ENCODE measurements at regions not wholly inside any gene's neighbourhood (a gene's known extent, or its start where the extent isn't known, plus 50 kb on each side); places are given as distances from the start of the nearest gene placed in this dataset.
"Not testable (repeated sequence)": the region's sequence is repeated elsewhere in the genome, so short reads cannot be mapped to it uniquely, and the experiment has no call there.

DNA sequence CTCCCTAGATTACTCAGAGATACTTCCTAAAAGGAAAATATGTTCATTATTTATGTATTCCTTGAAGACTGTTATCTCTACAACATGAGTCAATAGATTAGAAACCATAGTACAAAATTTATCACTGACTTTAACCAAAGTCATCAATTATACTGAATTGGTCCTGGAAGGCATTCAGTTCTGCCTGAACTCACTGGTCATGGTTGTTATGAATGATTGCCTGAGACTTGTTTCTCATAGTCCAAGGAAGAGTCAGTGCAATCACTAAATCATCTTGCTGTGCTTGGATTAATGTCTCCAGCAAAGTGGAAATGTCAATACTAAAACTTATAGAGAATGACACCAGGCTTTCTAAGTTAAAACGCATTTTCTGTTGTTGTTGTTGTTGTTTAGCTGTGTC lies 878.6 kb upstream of the MANEA start:
- WGBS = 68% methylated on average over 1 of the region's 1 CpG
- H3K4me3 ChIP-seq (ENCODE audit: low read length) = no peak overlapping the region
- no peaks in the 10 kb centered on the region for H3K27me3 ChIP-seq (ENCODE audit: control insufficient read depth, insufficient read depth)
- DNase-seq (no peak), ATAC-seq (no peak)
- intact Hi-C loops (cut with DNase I) = no loop called here
- no peaks in the 10 kb centered on the region for H3K4me1 ChIP-seq (ENCODE audit: control insufficient read depth, insufficient read depth, low read length)
- no peaks in the 10 kb centered on the region for H3K9me3 ChIP-seq (ENCODE audit: control insufficient read depth, low read length)
- no peak overlapping the region for H3K27ac ChIP-seq (ENCODE audit: low read length)

DNA sequence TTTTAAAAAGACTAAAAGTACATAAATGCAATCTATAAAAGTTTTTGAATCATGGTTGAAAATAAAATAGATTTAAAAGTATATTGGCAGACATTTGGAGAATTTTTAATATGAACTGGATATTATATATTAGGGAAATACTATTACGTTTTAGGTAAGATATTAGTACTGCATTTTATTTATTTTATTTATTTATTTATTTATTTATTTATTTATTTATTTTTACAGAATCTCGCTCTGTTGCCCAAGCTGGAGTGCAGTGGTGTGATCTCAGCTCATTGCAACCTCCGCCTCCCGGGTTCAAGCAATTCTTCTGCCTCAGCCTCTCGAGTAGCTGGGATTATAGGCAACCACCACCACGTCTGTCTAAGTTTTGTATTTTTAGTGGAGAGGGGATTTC lies 890.1 kb upstream of the MANEA start:
- intact Hi-C loops (cut with DNase I); H3K9me3 ChIP-seq (ENCODE audit: control insufficient read depth, low read length); H3K27ac ChIP-seq (ENCODE audit: low read length); H3K4me3 ChIP-seq (ENCODE audit: low read length); H3K27me3 ChIP-seq (ENCODE audit: control insufficient read depth, insufficient read depth); DNase-seq; H3K4me1 ChIP-seq (ENCODE audit: control insufficient read depth, insufficient read depth, low read length); ATAC-seq: not testable (repeated sequence)
- 94% methylated on average over 6 of the region's 6 CpGs for WGBS

DNA sequence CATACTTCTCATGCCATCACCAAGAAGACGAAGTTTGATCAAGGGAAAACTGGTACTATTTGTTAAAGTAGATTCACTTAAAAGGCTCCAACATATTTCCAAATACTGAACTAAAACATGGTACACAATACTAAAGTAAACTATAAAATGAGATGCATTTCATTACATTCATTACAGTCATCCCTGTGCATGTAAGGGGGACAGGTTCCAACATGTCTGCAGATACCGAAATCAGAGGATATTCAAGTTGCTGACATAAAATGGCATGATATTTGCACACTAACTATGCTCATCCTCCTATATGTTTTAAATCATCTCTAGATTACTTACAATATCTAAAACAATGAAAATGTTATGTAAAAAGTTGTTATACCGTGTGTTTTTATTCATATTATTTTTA lies 893.9 kb upstream of the MANEA start:
- Histone ChIP-seq H3K4me1 (ENCODE audit: control insufficient read depth, insufficient read depth, low read length) (no peaks in the 10 kb centered on the region), H3K4me3 (ENCODE audit: low read length) (no peak overlapping the region), H3K9me3 (ENCODE audit: control insufficient read depth, low read length) (no peaks in the 10 kb centered on the region), H3K27ac (ENCODE audit: low read length) (no peak overlapping the region), H3K27me3 (ENCODE audit: control insufficient read depth, insufficient read depth) (no peaks in the 10 kb centered on the region)
- ATAC-seq = no peak
- DNase-seq = no peak
- WGBS = 80% methylated on average over 3 of the region's 3 CpGs
- intact Hi-C loops (cut with DNase I) = no loop called here

DNA sequence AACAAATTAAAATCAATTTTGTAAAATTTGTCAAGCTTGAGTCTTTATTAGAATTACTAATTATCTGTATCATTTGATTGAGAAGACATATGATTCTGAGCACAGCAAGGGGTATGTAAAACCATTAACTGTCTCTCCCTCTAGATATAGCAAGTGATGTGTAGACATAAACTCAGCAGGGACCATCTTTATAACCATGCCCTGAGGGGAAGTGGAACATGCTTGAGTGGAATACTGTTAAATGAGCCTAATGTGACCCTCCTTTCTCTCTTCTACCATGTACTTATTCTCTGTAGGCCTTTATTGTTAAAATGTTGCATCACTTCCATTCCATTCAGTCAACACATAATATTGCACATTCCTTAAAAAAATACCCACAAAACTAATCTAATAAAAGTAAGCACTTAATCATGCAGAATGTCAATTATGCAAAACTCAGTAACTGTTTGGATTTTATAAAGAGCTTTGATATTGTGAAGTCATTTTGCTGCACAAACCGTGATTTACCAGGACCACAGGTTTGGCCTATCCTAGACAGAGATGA lies 896.6 kb upstream of the MANEA start:
- WGBS = 67% methylated on average over 1 of the region's 1 CpG
- Histone ChIP-seq H3K27ac (ENCODE audit: low read length) (no peak overlapping the region), H3K4me1 (ENCODE audit: control insufficient read depth, insufficient read depth, low read length) (no peaks in the 10 kb centered on the region), H3K4me3 (ENCODE audit: low read length) (no peak overlapping the region), H3K27me3 (ENCODE audit: control insufficient read depth, insufficient read depth) (no peaks in the 10 kb centered on the region), H3K9me3 (ENCODE audit: control insufficient read depth, low read length) (no peaks in the 10 kb centered on the region)
- DNase-seq (no peak), ATAC-seq (no peak)
- intact Hi-C loops (cut with DNase I) = no loop called here

DNA sequence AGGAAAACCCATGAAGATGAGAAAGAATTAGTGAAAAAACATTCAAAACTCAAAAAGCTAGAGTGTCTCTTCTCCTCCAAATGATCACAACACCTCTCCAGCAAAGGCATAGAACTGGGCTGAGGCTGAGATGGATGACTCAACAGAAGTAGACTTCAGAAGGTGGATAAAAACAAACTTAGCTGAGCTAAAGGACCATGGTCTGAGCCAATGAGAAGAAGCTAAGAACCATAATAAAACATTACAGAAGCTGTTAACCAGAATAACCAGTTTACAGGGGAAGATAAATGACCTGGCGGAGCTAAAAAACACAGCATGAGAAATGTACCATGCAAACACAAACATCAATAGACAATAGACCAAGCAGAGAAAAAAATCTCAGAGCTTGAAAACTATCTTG lies 904.1 kb upstream of the MANEA start:
- intact Hi-C loops (cut with DNase I) = no loop called here

DNA sequence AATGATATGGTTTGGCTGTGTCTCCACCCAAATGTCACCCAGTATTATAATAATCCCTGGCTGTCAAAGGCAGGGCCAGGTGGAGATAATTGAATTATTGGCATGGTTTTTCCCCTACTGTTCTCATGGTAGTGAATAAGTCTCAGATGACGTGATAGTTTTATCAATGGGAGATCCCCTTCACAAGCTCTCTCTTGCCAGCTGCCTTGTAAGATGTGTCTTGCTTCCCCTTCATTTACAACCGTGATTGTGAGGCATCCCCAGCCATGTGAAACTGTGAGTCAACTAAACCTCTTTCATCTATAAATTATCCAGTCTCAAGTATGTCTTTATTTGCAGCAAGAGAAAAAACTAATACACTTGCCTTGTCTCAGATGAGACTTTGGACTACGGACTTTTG lies 907.3 kb upstream of the MANEA start:
- intact Hi-C loops (cut with DNase I) = no loop called here
- ATAC-seq = no peak
- DNase-seq = no peak
- Histone ChIP-seq H3K9me3 (ENCODE audit: control insufficient read depth, low read length) (no peaks in the 10 kb centered on the region), H3K4me1 (ENCODE audit: control insufficient read depth, insufficient read depth, low read length) (no peaks in the 10 kb centered on the region), H3K27me3 (ENCODE audit: control insufficient read depth, insufficient read depth) (no peaks in the 10 kb centered on the region), H3K4me3 (ENCODE audit: low read length) (no peak overlapping the region), H3K27ac (ENCODE audit: low read length) (no peak overlapping the region)
- 72% methylated on average over 3 of the region's 3 CpGs for WGBS

More for the DNA sequence above, 904.1 kb upstream of the MANEA start:
- WGBS = 86% methylated on average over 1 of the region's 1 CpG
- no peaks in the 10 kb centered on the region for H3K9me3 ChIP-seq (ENCODE audit: control insufficient read depth, low read length)
- DNase-seq (no peak), ATAC-seq (no peak)
- H3K4me1 ChIP-seq (ENCODE audit: control insufficient read depth, insufficient read depth, low read length) = no peaks in the 10 kb centered on the region
- no peaks in the 10 kb centered on the region for H3K27me3 ChIP-seq (ENCODE audit: control insufficient read depth, insufficient read depth)
- H3K4me3 ChIP-seq (ENCODE audit: low read length) = no peak overlapping the region
- no peak overlapping the region for H3K27ac ChIP-seq (ENCODE audit: low read length)

DNA sequence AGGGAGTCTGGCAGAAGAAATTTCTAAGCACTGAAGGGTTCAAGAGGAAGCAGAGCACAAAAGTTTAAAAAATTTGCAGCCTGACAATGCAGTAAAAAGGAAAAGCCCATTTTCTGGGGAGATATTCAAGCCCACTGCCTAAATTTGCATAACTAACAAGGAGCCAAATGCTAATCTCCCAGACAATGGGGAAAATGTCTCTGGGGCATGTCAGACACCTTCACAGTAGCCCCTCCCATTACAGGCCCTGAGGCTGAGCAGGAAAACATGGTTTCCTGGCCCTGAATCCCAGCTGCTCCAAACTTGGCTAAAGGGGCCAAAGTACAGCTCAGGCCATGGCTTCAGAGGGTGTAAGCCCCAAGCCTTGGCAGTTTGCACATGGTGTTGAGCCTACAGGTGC lies 908.5 kb upstream of the MANEA start:
- H3K4me1 ChIP-seq (ENCODE audit: control insufficient read depth, insufficient read depth, low read length) = no peaks in the 10 kb centered on the region
- H3K4me3 ChIP-seq (ENCODE audit: low read length) = no peak overlapping the region
- no peak overlapping the region for H3K27ac ChIP-seq (ENCODE audit: low read length)
- no peak for ATAC-seq
- no peaks in the 10 kb centered on the region for H3K27me3 ChIP-seq (ENCODE audit: control insufficient read depth, insufficient read depth)
- no peaks in the 10 kb centered on the region for H3K9me3 ChIP-seq (ENCODE audit: control insufficient read depth, low read length)
- DNase-seq = no peak
- intact Hi-C loops (cut with DNase I) = no loop called here

DNA sequence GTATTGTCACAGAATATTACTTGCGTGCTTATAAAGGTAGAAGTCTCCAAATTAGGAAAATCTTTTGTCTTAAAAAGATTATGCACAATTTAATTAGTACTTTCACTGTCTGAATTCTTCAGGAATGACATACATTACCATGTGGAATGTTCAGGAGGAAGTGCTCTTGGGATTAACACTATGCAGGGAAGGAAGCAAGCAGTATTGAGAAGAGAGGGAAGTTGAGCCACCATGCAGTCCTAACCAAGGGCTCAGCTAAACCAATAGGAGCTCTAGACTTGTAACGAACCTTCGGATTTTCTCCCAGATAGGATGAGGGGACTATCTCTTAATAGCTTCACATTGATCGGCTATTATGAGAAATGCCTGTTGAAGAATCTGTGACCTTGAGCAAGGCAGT lies 918.4 kb upstream of the MANEA start:
- Histone ChIP-seq H3K9me3 (ENCODE audit: control insufficient read depth, low read length) (no peaks in the 10 kb centered on the region), H3K4me3 (ENCODE audit: low read length) (no peak overlapping the region), H3K27ac (ENCODE audit: low read length) (no peak overlapping the region), H3K4me1 (ENCODE audit: control insufficient read depth, insufficient read depth, low read length) (no peaks in the 10 kb centered on the region), H3K27me3 (ENCODE audit: control insufficient read depth, insufficient read depth) (no peaks in the 10 kb centered on the region)
- DNase-seq (no peak), ATAC-seq (no peak)
- WGBS = 64% methylated on average over 4 of the region's 4 CpGs
- intact Hi-C loops (cut with DNase I) = no loop called here

DNA sequence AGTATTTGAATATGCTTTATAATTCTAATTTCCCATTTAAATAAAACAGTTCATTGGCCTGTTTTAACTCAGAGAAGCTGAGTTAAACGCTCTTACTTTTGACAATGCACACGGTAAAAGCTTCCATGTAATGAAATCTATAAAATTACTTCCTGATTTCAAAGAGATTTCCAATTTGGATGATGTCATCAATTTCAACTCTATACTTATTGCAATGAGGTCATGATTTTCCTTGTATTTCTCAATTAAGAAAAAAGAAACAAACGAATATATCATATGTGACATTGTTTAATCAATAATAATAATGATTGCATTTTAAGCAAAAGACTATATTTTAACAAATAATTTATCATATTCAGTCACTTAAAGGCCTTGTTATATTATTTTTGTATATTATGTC lies 926.1 kb upstream of the MANEA start:
- intact Hi-C loops (cut with DNase I) = no loop called here
- no peak overlapping the region for H3K27ac ChIP-seq (ENCODE audit: low read length)
- WGBS = 79% methylated on average over 3 of the region's 3 CpGs
- ATAC-seq = no peak
- no peaks in the 10 kb centered on the region for H3K9me3 ChIP-seq (ENCODE audit: control insufficient read depth, low read length)
- DNase-seq = no peak
- no peak overlapping the region for H3K4me3 ChIP-seq (ENCODE audit: low read length)
- H3K27me3 ChIP-seq (ENCODE audit: control insufficient read depth, insufficient read depth) = no peaks in the 10 kb centered on the region
- H3K4me1 ChIP-seq (ENCODE audit: control insufficient read depth, insufficient read depth, low read length) = no peaks in the 10 kb centered on the region

DNA sequence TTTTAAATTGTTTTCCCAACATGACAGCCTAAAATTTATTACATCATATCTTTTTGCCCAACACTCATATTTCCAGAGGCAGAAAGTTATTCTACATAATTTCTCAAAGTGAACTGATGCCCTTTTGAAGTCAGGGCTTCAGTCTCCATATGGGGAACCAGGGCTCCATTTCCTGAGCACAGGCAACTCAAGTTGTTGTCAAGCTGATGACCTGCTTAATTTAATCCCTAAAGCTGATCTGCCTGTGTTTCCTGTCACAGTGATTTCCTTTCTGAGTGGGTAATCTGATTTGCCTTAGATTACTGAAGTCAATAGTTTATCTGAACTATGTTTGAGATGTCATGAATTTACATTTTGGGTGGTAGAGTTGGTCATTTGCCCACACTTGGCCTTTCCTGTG lies 932.1 kb upstream of the MANEA start:
- Histone ChIP-seq H3K27me3 (ENCODE audit: control insufficient read depth, insufficient read depth) (no peaks in the 10 kb centered on the region), H3K27ac (ENCODE audit: low read length) (no peak overlapping the region), H3K9me3 (ENCODE audit: control insufficient read depth, low read length) (no peaks in the 10 kb centered on the region), H3K4me1 (ENCODE audit: control insufficient read depth, insufficient read depth, low read length) (no peaks in the 10 kb centered on the region), H3K4me3 (ENCODE audit: low read length) (no peak overlapping the region)
- ATAC-seq (no peak), DNase-seq (no peak)
- intact Hi-C loops (cut with DNase I) = no loop called here

DNA sequence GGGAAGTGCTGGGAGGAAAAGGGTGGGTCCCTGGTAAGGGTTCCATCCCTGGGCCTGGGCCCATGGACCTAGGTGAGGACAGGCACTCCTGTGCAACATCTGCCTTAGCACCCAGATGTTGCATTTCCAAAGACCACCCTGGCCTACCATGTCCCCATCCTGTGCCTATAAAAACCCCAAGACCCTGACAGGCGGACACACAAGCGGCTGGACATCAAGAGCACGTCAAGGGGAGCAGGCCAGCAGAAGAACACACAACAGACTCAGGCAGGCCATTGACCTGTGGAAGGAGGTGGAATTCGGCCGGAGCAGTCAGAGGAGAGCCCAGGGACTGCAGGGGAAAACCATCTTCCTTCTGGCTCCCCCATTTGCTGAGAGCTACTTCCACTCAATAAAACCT lies 937.8 kb upstream of the MANEA start:
- 74% methylated on average over 5 of the region's 5 CpGs for WGBS
- Histone ChIP-seq H3K4me1 (ENCODE audit: control insufficient read depth, insufficient read depth, low read length) (no peaks in the 10 kb centered on the region), H3K9me3 (ENCODE audit: control insufficient read depth, low read length) (no peaks in the 10 kb centered on the region), H3K27me3 (ENCODE audit: control insufficient read depth, insufficient read depth) (no peaks in the 10 kb centered on the region), H3K4me3 (ENCODE audit: low read length) (no peak overlapping the region), H3K27ac (ENCODE audit: low read length) (no peak overlapping the region)
- ATAC-seq (no peak), DNase-seq (no peak)
- intact Hi-C loops (cut with DNase I) = no loop called here

DNA sequence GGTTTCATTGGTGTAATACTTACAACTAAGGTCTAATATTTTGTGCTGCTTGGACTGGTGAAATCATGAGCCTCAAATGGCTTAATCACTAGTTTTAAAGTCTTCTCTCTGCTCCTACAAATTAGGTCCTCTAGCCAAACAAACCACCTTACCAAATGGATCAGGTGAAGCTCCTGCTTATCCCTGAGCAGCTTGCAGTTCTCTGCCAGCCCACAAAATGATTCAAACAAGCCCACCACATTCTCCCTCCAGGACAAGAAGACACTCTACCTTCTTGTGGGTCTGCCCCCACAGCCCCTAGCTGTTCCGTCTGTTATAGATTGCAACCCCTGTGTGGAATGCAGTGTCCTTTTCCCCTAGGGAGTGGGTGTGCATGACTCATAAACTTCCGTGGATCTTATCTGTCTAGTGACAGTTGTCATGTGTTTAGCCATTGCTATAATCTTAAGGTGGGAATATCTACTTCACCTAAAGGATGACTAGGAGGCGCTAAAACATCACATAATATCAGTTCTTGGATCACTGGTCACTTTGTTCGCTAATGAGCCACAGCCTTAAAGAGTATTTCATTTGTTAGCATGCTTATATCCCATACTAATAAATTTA lies 940.5 kb upstream of the MANEA start:
- Histone ChIP-seq H3K4me3 (ENCODE audit: low read length) (no peak overlapping the region), H3K4me1 (ENCODE audit: control insufficient read depth, insufficient read depth, low read length) (no peaks in the 10 kb centered on the region), H3K27me3 (ENCODE audit: control insufficient read depth, insufficient read depth) (no peaks in the 10 kb centered on the region), H3K9me3 (ENCODE audit: control insufficient read depth, low read length) (no peaks in the 10 kb centered on the region), H3K27ac (ENCODE audit: low read length) (no peak overlapping the region)
- 21% methylated on average over 4 of the region's 4 CpGs for WGBS
- intact Hi-C loops (cut with DNase I) = no loop called here
- DNase-seq (no peak), ATAC-seq (no peak)
